ENCODE measurements at regions not wholly inside any gene's neighbourhood (a gene's known extent, or its start where the extent isn't known, plus 50 kb on each side); places are given as distances from the start of the nearest gene placed in this dataset.

- intact Hi-C loops (cut with micrococcal nuclease), result no loop called here
- POLR2A ChIA-PET, result no interaction called here
- Mint-ChIP-seq H3K4me3 (no peak overlapping the region), H3K4me1 (ENCODE audit: low read depth) (no peaks in the 10 kb centered on the region), H3K36me3 (no peaks in the 10 kb centered on the region), H3K27me3 (no peaks in the 10 kb centered on the region), H3K27ac (no peak overlapping the region), H3K9me3 (peaks cover 7% of the 10 kb centered on the region)
- DNase-seq, result no peak
- CTCF ChIA-PET, result no interaction called here
Observed at GRCh38 chr2:185179743-185180142, 558.9 kb upstream of the FSIP2 start.

GRCh38 chr2:185181901-185182300 is 556.7 kb upstream of the FSIP2 start:
- intact Hi-C loops (cut with micrococcal nuclease), result no loop called here
- Mint-ChIP-seq H3K27me3 (no peaks in the 10 kb centered on the region), H3K36me3 (no peaks in the 10 kb centered on the region), H3K4me3 (no peak overlapping the region), H3K4me1 (ENCODE audit: low read depth) (no peaks in the 10 kb centered on the region), H3K9me3 (peaks cover 3% of the 10 kb centered on the region), H3K27ac (no peak overlapping the region)
- CTCF ChIA-PET, result no interaction called here
- POLR2A ChIA-PET, result no interaction called here
- no peak for DNase-seq

GRCh38 chr2:185185044-185185443 is 553.6 kb upstream of the FSIP2 start:
- intact Hi-C loops (cut with micrococcal nuclease), result no loop called here
- H3K36me3 Mint-ChIP-seq, result no peaks in the 10 kb centered on the region
- H3K27me3 Mint-ChIP-seq, result no peaks in the 10 kb centered on the region
- peaks cover 7% of the 10 kb centered on the region for H3K9me3 Mint-ChIP-seq
- no peak overlapping the region for H3K27ac Mint-ChIP-seq
- POLR2A ChIA-PET, result no interaction called here
- CTCF ChIA-PET, result no interaction called here
- no peaks in the 10 kb centered on the region for H3K4me1 Mint-ChIP-seq (ENCODE audit: low read depth)
- no peak overlapping the region for H3K4me3 Mint-ChIP-seq
- DNase-seq, result no peak

- H3K4me1 Mint-ChIP-seq (ENCODE audit: low read depth), result no peaks in the 10 kb centered on the region
- no peaks in the 10 kb centered on the region for H3K36me3 Mint-ChIP-seq
- no peak overlapping the region for H3K4me3 Mint-ChIP-seq
- ChIA-PET CTCF (no interaction called here), POLR2A (no interaction called here)
- peaks cover 7% of the 10 kb centered on the region for H3K9me3 Mint-ChIP-seq
- no peaks in the 10 kb centered on the region for H3K27me3 Mint-ChIP-seq
- DNase-seq, result no peak
- no peak overlapping the region for H3K27ac Mint-ChIP-seq
- intact Hi-C loops (cut with micrococcal nuclease), result no loop called here
Observed at GRCh38 chr2:185187421-185187820, 551.2 kb upstream of the FSIP2 start.

GRCh38 chr2:185188656-185189055 is 549.9 kb upstream of the FSIP2 start:
- H3K36me3 Mint-ChIP-seq, result no peaks in the 10 kb centered on the region
- peaks cover 12% of the 10 kb centered on the region for H3K9me3 Mint-ChIP-seq
- intact Hi-C loops (cut with micrococcal nuclease), result no loop called here
- no peaks in the 10 kb centered on the region for H3K27me3 Mint-ChIP-seq
- no peak overlapping the region for H3K27ac Mint-ChIP-seq
- DNase-seq, result no peak
- CTCF ChIA-PET, result no interaction called here
- POLR2A ChIA-PET, result no interaction called here
- no peaks in the 10 kb centered on the region for H3K4me1 Mint-ChIP-seq (ENCODE audit: low read depth)
- no peak overlapping the region for H3K4me3 Mint-ChIP-seq

- ChIA-PET CTCF (no interaction called here), POLR2A (no interaction called here)
- Mint-ChIP-seq H3K27me3 (no peaks in the 10 kb centered on the region), H3K36me3 (no peaks in the 10 kb centered on the region), H3K4me3 (no peak overlapping the region), H3K4me1 (ENCODE audit: low read depth) (no peaks in the 10 kb centered on the region), H3K9me3 (peaks cover 5% of the 10 kb centered on the region), H3K27ac (no peak overlapping the region)
- no peak for DNase-seq
- intact Hi-C loops (cut with micrococcal nuclease), result no loop called here
Observed at GRCh38 chr2:185201063-185201462, 537.5 kb upstream of the FSIP2 start.

- no peaks in the 10 kb centered on the region for H3K27me3 Mint-ChIP-seq
- no peak overlapping the region for H3K4me3 Mint-ChIP-seq
- DNase-seq, result no peak
- peaks cover 5% of the 10 kb centered on the region for H3K9me3 Mint-ChIP-seq
- H3K27ac Mint-ChIP-seq, result no peak overlapping the region
- H3K36me3 Mint-ChIP-seq, result no peaks in the 10 kb centered on the region
- CTCF ChIA-PET, result no interaction called here
- POLR2A ChIA-PET, result no interaction called here
- intact Hi-C loops (cut with micrococcal nuclease), result no loop called here
- no peaks in the 10 kb centered on the region for H3K4me1 Mint-ChIP-seq (ENCODE audit: low read depth)
Observed at GRCh38 chr2:185202381-185202780, 536.2 kb upstream of the FSIP2 start.

- ChIA-PET CTCF (no interaction called here), POLR2A (no interaction called here)
- intact Hi-C loops (cut with micrococcal nuclease), result no loop called here
- Mint-ChIP-seq H3K36me3 (no peaks in the 10 kb centered on the region), H3K4me1 (ENCODE audit: low read depth) (no peaks in the 10 kb centered on the region), H3K9me3 (peaks cover 5% of the 10 kb centered on the region), H3K27ac (no peak overlapping the region), H3K27me3 (no peaks in the 10 kb centered on the region), H3K4me3 (no peak overlapping the region)
- no peak for DNase-seq
Observed at GRCh38 chr2:185202945-185203528, 535.6 kb upstream of the FSIP2 start.

- DNase-seq, result no peak
- H3K4me1 Mint-ChIP-seq (ENCODE audit: low read depth), result no peaks in the 10 kb centered on the region
Observed at GRCh38 chr2:185208261-185208660, 530.3 kb upstream of the FSIP2 start.

GRCh38 chr2:185215497-185215896 is 523.1 kb upstream of the FSIP2 start:
- no peak overlapping the region for H3K27ac Mint-ChIP-seq
- no peaks in the 10 kb centered on the region for H3K27me3 Mint-ChIP-seq
- POLR2A ChIA-PET, result no interaction called here
- no peaks in the 10 kb centered on the region for H3K36me3 Mint-ChIP-seq
- intact Hi-C loops (cut with micrococcal nuclease), result no loop called here
- H3K4me3 Mint-ChIP-seq, result no peak overlapping the region
- peaks cover 4% of the 10 kb centered on the region for H3K9me3 Mint-ChIP-seq
- CTCF ChIA-PET, result no interaction called here
- no peaks in the 10 kb centered on the region for H3K4me1 Mint-ChIP-seq (ENCODE audit: low read depth)
- no peak for DNase-seq

More at GRCh38 chr2:185208261-185208660, 530.3 kb upstream of the FSIP2 start:
- ChIA-PET POLR2A (no interaction called here), CTCF (interaction anchor here (0.6 to 1.1 kb wide), 2 partner anchors 534 to 1434 kb away, joined by 3 read pairs; no protein-coding TSS in a partner anchor)
- Mint-ChIP-seq H3K27me3 (no peaks in the 10 kb centered on the region), H3K36me3 (no peaks in the 10 kb centered on the region), H3K27ac (no peak overlapping the region), H3K4me3 (no peak overlapping the region), H3K9me3 (peaks cover 5% of the 10 kb centered on the region)
- intact Hi-C loops (cut with micrococcal nuclease), result no loop called here

GRCh38 chr2:185219981-185220380 is 518.6 kb upstream of the FSIP2 start:
- H3K36me3 Mint-ChIP-seq, result no peaks in the 10 kb centered on the region
- intact Hi-C loops (cut with micrococcal nuclease), result no loop called here
- no peaks in the 10 kb centered on the region for H3K4me1 Mint-ChIP-seq (ENCODE audit: low read depth)
- ChIA-PET POLR2A (no interaction called here), CTCF (no interaction called here)
- no peak overlapping the region for H3K27ac Mint-ChIP-seq
- DNase-seq, result no peak
- no peaks in the 10 kb centered on the region for H3K27me3 Mint-ChIP-seq
- peaks cover 6% of the 10 kb centered on the region for H3K9me3 Mint-ChIP-seq
- H3K4me3 Mint-ChIP-seq, result no peak overlapping the region

GRCh38 chr2:185222311-185222710 is 516.3 kb upstream of the FSIP2 start:
- no peaks in the 10 kb centered on the region for H3K36me3 Mint-ChIP-seq
- H3K27me3 Mint-ChIP-seq, result no peaks in the 10 kb centered on the region
- H3K4me3 Mint-ChIP-seq, result no peak overlapping the region
- DNase-seq, result no peak
- CTCF ChIA-PET, result no interaction called here
- H3K27ac Mint-ChIP-seq, result no peak overlapping the region
- H3K4me1 Mint-ChIP-seq (ENCODE audit: low read depth), result no peaks in the 10 kb centered on the region
- intact Hi-C loops (cut with micrococcal nuclease), result no loop called here
- POLR2A ChIA-PET, result no interaction called here
- peaks cover 6% of the 10 kb centered on the region for H3K9me3 Mint-ChIP-seq

- no peaks in the 10 kb centered on the region for H3K4me1 Mint-ChIP-seq (ENCODE audit: low read depth)
- ChIA-PET CTCF (no interaction called here), POLR2A (no interaction called here)
- peaks cover 3% of the 10 kb centered on the region for H3K9me3 Mint-ChIP-seq
- no peaks in the 10 kb centered on the region for H3K27me3 Mint-ChIP-seq
- no peaks in the 10 kb centered on the region for H3K36me3 Mint-ChIP-seq
- no peak for DNase-seq
- H3K4me3 Mint-ChIP-seq, result no peak overlapping the region
- intact Hi-C loops (cut with micrococcal nuclease), result no loop called here
- no peak overlapping the region for H3K27ac Mint-ChIP-seq
Observed at GRCh38 chr2:185227391-185227790, 511.2 kb upstream of the FSIP2 start.

- Mint-ChIP-seq H3K27me3 (no peaks in the 10 kb centered on the region), H3K36me3 (no peaks in the 10 kb centered on the region), H3K4me3 (no peak overlapping the region), H3K9me3 (peaks cover 20% of the 10 kb centered on the region), H3K4me1 (ENCODE audit: low read depth) (no peaks in the 10 kb centered on the region), H3K27ac (no peak overlapping the region)
- no peak for DNase-seq
- CTCF ChIA-PET, result no interaction called here
- POLR2A ChIA-PET, result no interaction called here
- intact Hi-C loops (cut with micrococcal nuclease), result no loop called here
Observed at GRCh38 chr2:185239491-185239890, 499.1 kb upstream of the FSIP2 start.

All from activated CD4-positive, alpha-beta memory T cell treated with anti-CD3 and anti-CD28 coated beads for 36 hours (primary cell).